Body of pancreas (tissue), 4 donors: ENCODE measurements at regions not wholly inside any gene's neighbourhood (a gene's known extent, or its start where the extent isn't known, plus 50 kb on each side); places are given as distances from the start of the nearest gene placed in this dataset.

Source experiments
- ATAC-seq: fragments of 150-250 bp; one replicate; pipeline ENCODE4 v1.9.1; 2016
- DNase-seq, 4 donors: peaks; one replicate each; pipeline ENCODE4 v3.0.0-alpha.2; 2019
- H3K27ac ChIP-seq, 4 donors: fragments of 200-600 bp; sonication (generic); 1 replicate in 3 of 4; 2 replicates in 1 of 4; pipeline versions ENCODE4 v1.5.1 to v1.6.1; 2016 to 2019; ENCODE audit warnings: mild to moderate bottlenecking in 1 of 4, mixed read lengths in 1 of 4, moderate library complexity in 1 of 4
- H3K27me3 ChIP-seq, 2 donors: fragments of 200-600 bp; sonication (generic); one replicate each; pipeline ENCODE4 v1.6.0; 2016; ENCODE audit warnings: mild to moderate bottlenecking in 1 of 2
- H3K36me3 ChIP-seq, 2 donors: fragments of 200-600 bp; sonication (generic); replicated peaks in 1 of 2; 2 replicates each; pipeline ENCODE4 v1.5.1; 2016; ENCODE audit warnings: low read depth in 2 of 2; ENCODE audit not compliant: insufficient read depth in 1 of 2
- H3K4me1 ChIP-seq: fragments of 200-600 bp; sonication (generic); one replicate; pipeline ENCODE4 v1.6.0; 2016
- H3K4me3 ChIP-seq, 2 donors: fragments of 200-600 bp; sonication (generic); 1 replicate in 1 of 2; 2 replicates in 1 of 2; pipeline ENCODE4 v1.5.1; 2016 to 2019
- H3K9me3 ChIP-seq, 3 donors: fragments of 200-600 bp; sonication (generic); 1 replicate in 2 of 3; 2 replicates in 1 of 3; pipeline ENCODE4 v1.5.1; 2016
- CTCF ChIP-seq, 7 experiments: fragments of 450-650 bp in 4 of 7; fragments of 200-600 bp in 3 of 7; sonication (generic) in 3 of 7; IDR thresholded peaks; one replicate each; pipeline ENCODE4 v1.5.1; 2016 to 2019; ENCODE audit warnings: antibody characterized with exemption in 7 of 7
- POLR2A ChIP-seq, 3 donors: fragments of 450-650 bp; IDR thresholded peaks; one replicate each; pipeline ENCODE4 v1.6.1; 2016; ENCODE audit warnings: antibody characterized with exemption in 3 of 3, mild to moderate bottlenecking in 2 of 3
- WGBS, 2 donors: methylation state at CpG; one replicate each; pipeline ENCODE4 v1.1.5; 2017; 5-methylcytosine and 5-hydroxymethylcytosine counted together
- intact Hi-C: fragments of 100-400 bp; cut with DNase I; formaldehyde crosslinking; loops from one replicate; pipeline ENCODE4 v1.15.1; 2023

- no peak overlapping the region for H3K27ac ChIP-seq
- no peak overlapping the region for H3K4me3 ChIP-seq
- H3K4me1 ChIP-seq = no peaks in the 10 kb centered on the region
- 50 to 52% methylated on average over 4 of the region's 4 CpGs for WGBS, 2 donors
- ATAC-seq = no peak
- H3K36me3 ChIP-seq = no peaks in the 10 kb centered on the region
- no peaks in the 10 kb centered on the region for H3K9me3 ChIP-seq
- intact Hi-C loops = no loop called here
- TF ChIP-seq CTCF (IDR thresholded peaks at IDR 0.05) (no peak), POLR2A (IDR thresholded peaks at IDR 0.05) (no peak)
- no peaks in the 10 kb centered on the region for H3K27me3 ChIP-seq
- DNase-seq = no peak
Observed at GRCh38 chr3:135618123-135618522, 347.4 kb upstream of the PPP2R3A start.

- TF ChIP-seq CTCF (IDR thresholded peaks at IDR 0.05) = no peak
- DNase-seq (no peak), ATAC-seq (no peak)
Observed at GRCh38 chr3:135621184-135621920, 344.2 kb upstream of the PPP2R3A start.

GRCh38 chr3:135622215-135622614, 343.3 kb upstream of the PPP2R3A start:
- ATAC-seq (no peak), DNase-seq (no peak)
- no peaks in the 10 kb centered on the region for H3K9me3 ChIP-seq
- no peak overlapping the region for H3K4me3 ChIP-seq
- intact Hi-C loops = no loop called here
- whole genome bisulfite sequencing, 2 donors = 67 to 71% methylated on average over 2 of the region's 2 CpGs
- H3K27me3 ChIP-seq = no peaks in the 10 kb centered on the region
- no peak for TF ChIP-seq POLR2A (IDR thresholded peaks at IDR 0.05)
- TF ChIP-seq CTCF (IDR thresholded peaks at IDR 0.05) = no peak
- H3K4me1 ChIP-seq = no peaks in the 10 kb centered on the region
- H3K27ac ChIP-seq = no peak overlapping the region
- H3K36me3 ChIP-seq = no peaks in the 10 kb centered on the region

More at GRCh38 chr3:135621184-135621920, 344.2 kb upstream of the PPP2R3A start:
- 64 to 67% methylated on average over 3 of the region's 3 CpGs for WGBS, 2 donors
- Histone ChIP-seq H3K27ac (no peak overlapping the region), H3K4me1 (no peaks in the 10 kb centered on the region), H3K36me3 (no peaks in the 10 kb centered on the region), H3K4me3 (no peak overlapping the region), H3K9me3 (no peaks in the 10 kb centered on the region), H3K27me3 (no peaks in the 10 kb centered on the region)
- intact Hi-C loops = no loop called here

GRCh38 chr3:135622656-135623055, 342.9 kb upstream of the PPP2R3A start:
- TF ChIP-seq CTCF (IDR thresholded peaks at IDR 0.05) (no peak), POLR2A (IDR thresholded peaks at IDR 0.05) (no peak)
- no peak overlapping the region for H3K27ac ChIP-seq
- no peaks in the 10 kb centered on the region for H3K9me3 ChIP-seq
- H3K4me3 ChIP-seq = no peak overlapping the region
- no peaks in the 10 kb centered on the region for H3K36me3 ChIP-seq
- H3K4me1 ChIP-seq = no peaks in the 10 kb centered on the region
- intact Hi-C loops = no loop called here
- ATAC-seq (no peak), DNase-seq (no peak)
- H3K27me3 ChIP-seq = no peaks in the 10 kb centered on the region

- no peak for ATAC-seq
- no peak overlapping the region for H3K4me3 ChIP-seq
- no peaks in the 10 kb centered on the region for H3K4me1 ChIP-seq
- WGBS, 2 donors = 41 to 43% methylated on average over 2 of the region's 2 CpGs
- no peaks in the 10 kb centered on the region for H3K9me3 ChIP-seq
- TF ChIP-seq CTCF (IDR thresholded peaks at IDR 0.05) (no peak), POLR2A (IDR thresholded peaks at IDR 0.05) (no peak)
- no peaks in the 10 kb centered on the region for H3K36me3 ChIP-seq
- intact Hi-C loops = no loop called here
- no peak overlapping the region for H3K27ac ChIP-seq
- DNase-seq = no peak
- H3K27me3 ChIP-seq = no peaks in the 10 kb centered on the region
Observed at GRCh38 chr3:135623558-135623957, 342.0 kb upstream of the PPP2R3A start.
